HepG2 (cell line): ENCODE measurements at regions not wholly inside any gene's neighbourhood (a gene's known extent, or its start where the extent isn't known, plus 50 kb on each side); places are given as distances from the start of the nearest gene placed in this dataset.

Experiments
- ATAC-seq: fragments of 200-7000 bp; cut with Tn5 transposase; 3 replicates; pipeline ENCODE4 v1.9.1; 2020; ENCODE audit warnings: mild to moderate bottlenecking, moderate library complexity
- BruUV-seq: library from RNA; stranded (reverse); fragments of 400-500 nt; replicated peaks from 2 replicates; lab custom pipeline; 2021; lab: Mats Ljungman, UMichigan
- CTCF ChIA-PET: fragments of 300-600 bp; formaldehyde crosslinking; extraction: SDS; loops from one replicate; lab custom pipeline; 2021; ENCODE audit warnings: low total read pairs, inconsistent platforms, low intra/inter-chr PET ratio; lab: Yijun Ruan, JAX
- POLR2A ChIA-PET: fragments of 350-600 bp; sonication (Branson Sonifier 250); formaldehyde crosslinking; loops from one replicate; lab custom pipeline; 2020; ENCODE audit warnings: antibody characterized with exemption, inconsistent platforms; lab: Yijun Ruan, JAX
- DNase-seq: peaks from one replicate; pipeline ENCODE4 v3.0.0-alpha.2; 2015; ENCODE audit warnings: low spot score
- FAIRE-seq: peaks from 3 replicates; lab custom pipeline; 2011; peaks lifted over from hg19 to GRCh38; lab: Jason Lieb, UNC
- H2AFZ ChIP-seq: one replicate; pipeline ENCODE4 v1.6.1; 2011; ENCODE audit warnings: low read length, inconsistent platforms
- H3K27ac ChIP-seq: fragments of 300-600 bp; 3 replicates; pipeline ENCODE4 v1.8.0; 2011; ENCODE audit warnings: mixed run types, mild to moderate bottlenecking, mixed read lengths, low read length, inconsistent platforms; ENCODE audit not compliant: insufficient read depth; ENCODE audit errors: extremely low read length
- H3K27me3 ChIP-seq, 2 experiments: fragments of 200-600 bp in 1 of 2; 2 replicates in 1 of 2; 3 replicates in 1 of 2; pipeline versions ENCODE4 v1.6.0 to v1.8.0; 2011; ENCODE audit warnings: low read length in 2 of 2, mild to moderate bottlenecking in 2 of 2, moderate library complexity in 2 of 2, inconsistent platforms in 1 of 2; ENCODE audit not compliant: insufficient read depth in 2 of 2, control insufficient read depth in 1 of 2
- H3K36me3 ChIP-seq, 2 experiments: fragments of 200-600 bp in 1 of 2; replicated peaks in 1 of 2; 2 replicates in 1 of 2; 3 replicates in 1 of 2; pipeline versions ENCODE4 v1.5.1 to v1.8.0; 2011; ENCODE audit warnings: low read length in 2 of 2, inconsistent platforms in 1 of 2; ENCODE audit not compliant: insufficient read depth in 2 of 2, control insufficient read depth in 1 of 2
- H3K4me1 ChIP-seq: 2 replicates; pipeline ENCODE4 v1.5.1; 2012; ENCODE audit warnings: low read length, inconsistent platforms; ENCODE audit not compliant: insufficient read depth
- H3K4me2 ChIP-seq: 2 replicates; pipeline ENCODE4 v1.6.0; 2011; ENCODE audit warnings: low read depth, low read length, inconsistent platforms
- H3K4me3 ChIP-seq, 3 experiments: fragments of 200-600 bp in 1 of 3; sonication (generic), shearing (Covaris generic) in 1 of 3; replicated peaks in 1 of 3; 2 replicates each; pipeline ENCODE4 v1.5.1; 2011 to 2016; ENCODE audit warnings: low read length in 3 of 3, inconsistent platforms in 2 of 3, low read depth in 2 of 3, mild to moderate bottlenecking in 2 of 3, control low read depth in 1 of 3, mixed read lengths in 1 of 3; ENCODE audit not compliant: insufficient read depth in 1 of 3
- H3K79me2 ChIP-seq: one replicate; pipeline ENCODE4 v1.6.1; 2011; ENCODE audit warnings: low read length, inconsistent platforms; ENCODE audit not compliant: insufficient read depth
- H3K9ac ChIP-seq: 2 replicates; pipeline ENCODE4 v1.6.0; 2011; ENCODE audit warnings: mild to moderate bottlenecking, low read depth, low read length, inconsistent platforms; ENCODE audit not compliant: insufficient read depth
- H3K9me3 ChIP-seq: 2 replicates; pipeline ENCODE4 v1.5.1; 2012; ENCODE audit warnings: mild to moderate bottlenecking, low read length
- H4K20me1 ChIP-seq: 2 replicates; pipeline ENCODE4 v1.6.0; 2011; ENCODE audit warnings: inconsistent platforms, mild to moderate bottlenecking, low read length, moderate library complexity; ENCODE audit not compliant: insufficient read depth
- E2F5 ChIP-seq: sonication (generic); formaldehyde crosslinking; conservative IDR thresholded peaks from 2 replicates; pipeline ENCODE4 v1.4.0; 2020; ENCODE audit warnings: missing genetic modification reagents
- FUBP1 ChIP-seq: sonication (generic); formaldehyde crosslinking; IDR thresholded peaks from 2 replicates; pipeline ENCODE4 v1.5.1; 2020; ENCODE audit warnings: missing genetic modification reagents, mild to moderate bottlenecking, borderline replicate concordance
- IRF2 ChIP-seq: IDR thresholded peaks from 2 replicates; pipeline ENCODE4 v1.6.1; 2018; ENCODE audit warnings: missing genetic modification reagents, missing compliant biosample characterization
- U2AF1 ChIP-seq: fragments of 200-400 bp; formaldehyde crosslinking; optimal IDR thresholded peaks from 2 replicates; pipeline ENCODE3; 2017; ENCODE audit warnings: mild to moderate bottlenecking, low read depth, low read length
- ZFAT ChIP-seq: sonication (generic); formaldehyde crosslinking; conservative IDR thresholded peaks from 2 replicates; pipeline ENCODE4 v1.8.1; 2023; ENCODE audit warnings: missing genetic modification reagents, inconsistent platforms
- ZNF205 ChIP-seq: IDR thresholded peaks from 2 replicates; pipeline ENCODE4 v1.6.1; 2018; ENCODE audit warnings: missing biosample characterization, missing genetic modification reagents
- ZNF816 ChIP-seq: sonication (generic); formaldehyde crosslinking; IDR thresholded peaks from 2 replicates; pipeline ENCODE4 v1.8.0; 2022; ENCODE audit warnings: missing genetic modification reagents, mild to moderate bottlenecking, borderline replicate concordance
- ZSCAN30 ChIP-seq: sonication (generic); formaldehyde crosslinking; IDR thresholded peaks from 2 replicates; pipeline ENCODE4 v1.5.0; 2020; ENCODE audit warnings: mild to moderate bottlenecking, missing genetic modification reagents
- WGBS: methylation state at CpG from one replicate; pipeline ENCODE4 v1.1.6; 2017; ENCODE audit warnings: low lambda C conversion rate; 5-methylcytosine and 5-hydroxymethylcytosine counted together
- in situ Hi-C: cut with HindIII; loops from 2 replicates; pipeline ENCODE4 v1.10.0; 2017; ENCODE audit warnings: low pct_unique_long_range_greater_than_20kb; ENCODE audit not compliant: extremely low pct_ligation_motif_present
- intact Hi-C: fragments of 100-400 bp; cut with micrococcal nuclease; formaldehyde crosslinking; loops from one replicate; pipeline ENCODE4 v1.10.0; 2022; ENCODE audit not compliant: unreplicated experiment
- TF ChIP-seq, protein P1 (sequence below): sonication (generic); formaldehyde crosslinking; IDR thresholded peaks from 2 replicates; pipeline ENCODE4 v1.4.0; 2020; ENCODE audit warnings: missing genetic modification reagents, borderline replicate concordance
- TF ChIP-seq, protein P2 (sequence below): sonication (generic); formaldehyde crosslinking; IDR thresholded peaks from 2 replicates; pipeline ENCODE4 v1.4.0; 2020; ENCODE audit warnings: missing genetic modification reagents
- TF ChIP-seq, protein P3 (sequence below): sonication (generic); formaldehyde crosslinking; IDR thresholded peaks from 2 replicates; pipeline ENCODE4 v1.4.0; 2020; ENCODE audit warnings: missing genetic modification reagents

DNA sequence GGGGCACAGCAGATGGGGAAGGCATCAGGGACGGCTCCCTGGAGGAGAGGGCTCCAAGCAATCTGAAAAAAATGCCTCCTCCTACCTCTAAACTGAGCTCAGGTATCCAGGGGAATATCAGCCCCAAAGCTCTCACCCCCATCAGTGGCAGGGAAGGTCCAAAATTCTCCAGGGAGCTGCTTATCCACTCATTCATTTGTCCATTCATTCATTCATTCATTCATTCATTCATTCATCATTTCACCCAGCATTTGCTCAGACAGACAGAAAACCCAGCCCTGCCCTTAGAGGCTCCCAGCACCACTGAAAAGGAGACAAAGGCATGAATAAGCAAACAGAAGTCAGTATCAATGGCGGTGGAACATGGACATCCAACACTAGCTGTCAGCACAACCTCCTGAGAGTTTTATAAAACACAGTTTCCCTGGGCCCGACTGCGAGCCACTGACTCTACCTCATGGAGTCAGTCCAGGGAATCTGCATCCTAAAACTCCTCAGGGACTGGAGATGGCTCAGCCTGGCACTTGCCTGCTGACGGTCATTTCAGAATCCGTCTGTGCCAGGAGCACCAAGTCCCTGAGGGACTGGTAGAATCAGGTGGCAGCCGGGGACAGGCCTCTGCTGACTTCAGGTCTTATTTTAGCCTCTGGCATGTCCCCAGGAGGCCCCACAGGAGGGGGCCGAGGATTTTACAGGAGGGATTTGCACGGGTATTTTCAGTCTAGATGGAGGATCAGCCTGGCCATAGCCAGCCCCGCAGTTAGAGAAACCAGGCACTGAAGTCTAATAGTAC lies 164.6 kb downstream of the MN1 start:
- in situ Hi-C loops, result no loop called here
- Histone ChIP-seq H3K4me1 (peaks cover 36% of the 10 kb centered on the region), H3K79me2 (no peaks in the 10 kb centered on the region), H3K27me3 (0 out of 5 replicates have a peak, but pooled peaks cover 0 to 4% of the 10 kb centered on the region in 2 experiments), H3K4me2 (no peak overlapping the region), H3K27ac (no peak overlapping the region), H3K9ac (no peak overlapping the region), H3K4me3 (no peak overlapping the region), H3K9me3 (no peaks in the 10 kb centered on the region), H4K20me1 (no peaks in the 10 kb centered on the region), H2AFZ (no peak overlapping the region), H3K36me3 (no peaks in the 10 kb centered on the region)
- no peak for FAIRE-seq
- intact Hi-C loops, result no loop called here
- ChIA-PET POLR2A (no interaction called here), CTCF (no interaction called here)
- no peak for ATAC-seq
- no peak for DNase-seq
- BruUV-seq, result no TSS peak
- TF ChIP-seq ZSCAN30 (CRISPR knock-in tag) (no peak), ZNF816 (CRISPR knock-in tag) (no peak), ZNF205 (CRISPR knock-in tag) (no peak), ZFAT (no peak), IRF2 (no peak), U2AF1 (no peak), E2F5 (no peak), FUBP1 (CRISPR knock-in tag) (no peak)
- TF ChIP-seq, protein P1, sequence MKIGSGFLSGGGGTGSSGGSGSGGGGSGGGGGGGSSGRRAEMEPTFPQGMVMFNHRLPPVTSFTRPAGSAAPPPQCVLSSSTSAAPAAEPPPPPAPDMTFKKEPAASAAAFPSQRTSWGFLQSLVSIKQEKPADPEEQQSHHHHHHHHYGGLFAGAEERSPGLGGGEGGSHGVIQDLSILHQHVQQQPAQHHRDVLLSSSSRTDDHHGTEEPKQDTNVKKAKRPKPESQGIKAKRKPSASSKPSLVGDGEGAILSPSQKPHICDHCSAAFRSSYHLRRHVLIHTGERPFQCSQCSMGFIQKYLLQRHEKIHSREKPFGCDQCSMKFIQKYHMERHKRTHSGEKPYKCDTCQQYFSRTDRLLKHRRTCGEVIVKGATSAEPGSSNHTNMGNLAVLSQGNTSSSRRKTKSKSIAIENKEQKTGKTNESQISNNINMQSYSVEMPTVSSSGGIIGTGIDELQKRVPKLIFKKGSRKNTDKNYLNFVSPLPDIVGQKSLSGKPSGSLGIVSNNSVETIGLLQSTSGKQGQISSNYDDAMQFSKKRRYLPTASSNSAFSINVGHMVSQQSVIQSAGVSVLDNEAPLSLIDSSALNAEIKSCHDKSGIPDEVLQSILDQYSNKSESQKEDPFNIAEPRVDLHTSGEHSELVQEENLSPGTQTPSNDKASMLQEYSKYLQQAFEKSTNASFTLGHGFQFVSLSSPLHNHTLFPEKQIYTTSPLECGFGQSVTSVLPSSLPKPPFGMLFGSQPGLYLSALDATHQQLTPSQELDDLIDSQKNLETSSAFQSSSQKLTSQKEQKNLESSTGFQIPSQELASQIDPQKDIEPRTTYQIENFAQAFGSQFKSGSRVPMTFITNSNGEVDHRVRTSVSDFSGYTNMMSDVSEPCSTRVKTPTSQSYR (CRISPR knock-in tag), result no peak
- TF ChIP-seq, protein P2, sequence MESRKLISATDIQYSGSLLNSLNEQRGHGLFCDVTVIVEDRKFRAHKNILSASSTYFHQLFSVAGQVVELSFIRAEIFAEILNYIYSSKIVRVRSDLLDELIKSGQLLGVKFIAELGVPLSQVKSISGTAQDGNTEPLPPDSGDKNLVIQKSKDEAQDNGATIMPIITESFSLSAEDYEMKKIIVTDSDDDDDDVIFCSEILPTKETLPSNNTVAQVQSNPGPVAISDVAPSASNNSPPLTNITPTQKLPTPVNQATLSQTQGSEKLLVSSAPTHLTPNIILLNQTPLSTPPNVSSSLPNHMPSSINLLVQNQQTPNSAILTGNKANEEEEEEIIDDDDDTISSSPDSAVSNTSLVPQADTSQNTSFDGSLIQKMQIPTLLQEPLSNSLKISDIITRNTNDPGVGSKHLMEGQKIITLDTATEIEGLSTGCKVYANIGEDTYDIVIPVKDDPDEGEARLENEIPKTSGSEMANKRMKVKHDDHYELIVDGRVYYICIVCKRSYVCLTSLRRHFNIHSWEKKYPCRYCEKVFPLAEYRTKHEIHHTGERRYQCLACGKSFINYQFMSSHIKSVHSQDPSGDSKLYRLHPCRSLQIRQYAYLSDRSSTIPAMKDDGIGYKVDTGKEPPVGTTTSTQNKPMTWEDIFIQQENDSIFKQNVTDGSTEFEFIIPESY (CRISPR knock-in tag), result no peak
- TF ChIP-seq, protein P3, sequence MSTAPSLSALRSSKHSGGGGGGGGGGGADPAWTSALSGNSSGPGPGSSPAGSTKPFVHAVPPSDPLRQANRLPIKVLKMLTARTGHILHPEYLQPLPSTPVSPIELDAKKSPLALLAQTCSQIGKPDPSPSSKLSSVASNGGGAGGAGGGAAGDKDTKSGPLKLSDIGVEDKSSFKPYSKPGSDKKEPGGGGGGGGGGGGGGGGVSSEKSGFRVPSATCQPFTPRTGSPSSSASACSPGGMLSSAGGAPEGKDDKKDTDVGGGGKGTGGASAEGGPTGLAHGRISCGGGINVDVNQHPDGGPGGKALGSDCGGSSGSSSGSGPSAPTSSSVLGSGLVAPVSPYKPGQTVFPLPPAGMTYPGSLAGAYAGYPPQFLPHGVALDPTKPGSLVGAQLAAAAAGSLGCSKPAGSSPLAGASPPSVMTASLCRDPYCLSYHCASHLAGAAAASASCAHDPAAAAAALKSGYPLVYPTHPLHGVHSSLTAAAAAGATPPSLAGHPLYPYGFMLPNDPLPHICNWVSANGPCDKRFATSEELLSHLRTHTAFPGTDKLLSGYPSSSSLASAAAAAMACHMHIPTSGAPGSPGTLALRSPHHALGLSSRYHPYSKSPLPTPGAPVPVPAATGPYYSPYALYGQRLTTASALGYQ (CRISPR knock-in tag), result no peak
- TF ChIP-seq, all 625 proteins: peak for 0
- WGBS, result 22% methylated on average over 7 of the region's 10 CpGs
